ENCODE measurements at regions not wholly inside any gene's neighbourhood (a gene's known extent, or its start where the extent isn't known, plus 50 kb on each side); places are given as distances from the start of the nearest gene placed in this dataset.
"Not testable (repeated sequence)": the region's sequence is repeated elsewhere in the genome, so short reads cannot be mapped to it uniquely, and the experiment has no call there.

DNA sequence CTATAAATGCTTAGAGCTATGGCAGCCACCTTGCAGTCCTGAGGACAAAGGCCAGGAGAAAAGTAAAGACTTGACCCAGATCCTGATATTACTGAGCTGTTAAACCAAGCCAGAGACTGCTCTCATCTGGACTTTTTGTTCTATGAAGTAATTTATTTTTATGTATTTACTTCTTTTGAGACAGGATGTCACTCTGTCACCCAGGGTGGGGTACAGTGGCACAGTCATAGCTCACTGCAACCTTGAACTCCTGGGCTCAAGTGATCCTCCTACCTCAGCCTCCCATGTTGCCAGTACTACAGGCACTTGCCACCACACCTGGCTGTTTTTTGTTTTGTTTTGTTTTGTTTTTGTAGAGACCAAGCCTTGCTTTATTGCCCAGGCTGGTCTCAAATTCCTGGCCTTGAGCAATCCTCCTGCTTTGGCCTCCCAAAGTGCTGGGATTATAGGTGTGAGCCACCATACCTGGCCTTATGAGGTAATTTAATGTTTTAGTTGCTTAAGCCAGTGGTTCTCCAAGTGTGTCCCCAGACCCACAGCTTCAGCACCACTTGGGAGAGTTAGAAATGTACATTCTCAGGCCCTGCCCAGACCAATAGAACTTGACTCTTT is 112.1 kb downstream of the COPRS start:
- no peak for DNase-seq

DNA sequence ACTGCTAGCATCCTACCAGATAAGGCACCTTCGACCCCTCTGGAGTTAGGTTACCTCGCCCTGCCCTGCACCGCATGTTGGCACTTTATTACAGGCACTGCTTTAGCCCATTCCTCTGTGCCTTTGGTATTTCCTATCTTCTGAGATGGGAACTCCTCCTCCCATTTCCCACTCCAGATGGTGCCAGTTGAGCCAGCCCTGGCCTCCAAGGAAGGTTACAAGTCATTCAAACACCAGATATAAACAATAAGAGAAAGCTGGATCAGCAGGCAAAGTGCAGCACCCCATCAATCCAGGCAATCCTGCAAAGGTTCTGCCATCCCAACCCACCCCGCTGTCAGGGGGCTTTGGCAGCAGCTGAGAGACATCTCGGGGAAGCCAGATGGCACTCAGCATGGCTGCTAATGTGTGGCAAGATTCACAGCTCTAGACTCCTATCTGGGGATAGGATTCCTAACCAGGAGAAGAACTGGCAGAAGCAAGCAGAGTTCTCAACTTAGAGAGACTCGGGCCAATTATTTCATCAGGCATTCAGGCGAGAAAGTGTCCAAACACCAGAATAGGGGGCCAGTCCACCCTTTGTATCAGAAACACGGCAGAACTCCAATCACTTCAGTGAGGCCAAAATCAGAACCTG is 113.0 kb downstream of the COPRS start:
- DNase-seq: no peak

DNA sequence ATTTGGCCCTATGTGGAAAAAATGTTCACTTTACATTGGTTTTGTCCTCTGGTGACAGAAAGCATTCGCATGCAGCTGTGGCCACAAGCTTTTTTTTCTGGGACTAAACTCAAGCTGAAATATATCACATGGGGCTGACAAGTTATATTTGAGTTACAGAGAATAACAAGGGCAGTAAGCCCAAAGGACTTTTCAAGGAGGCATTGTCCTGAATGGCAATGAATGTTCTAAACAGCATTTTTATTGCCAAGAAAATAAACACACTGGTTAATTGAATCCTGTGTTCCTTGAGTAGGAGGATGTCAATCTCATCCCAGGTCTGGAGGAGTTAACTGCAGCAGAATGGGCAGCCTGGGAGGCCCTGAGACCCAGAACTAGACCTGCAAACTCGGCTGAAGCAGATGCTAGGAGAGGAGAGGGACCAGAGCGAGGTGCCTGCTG is 114.5 kb downstream of the COPRS start:
- DNase-seq: no peak

DNA sequence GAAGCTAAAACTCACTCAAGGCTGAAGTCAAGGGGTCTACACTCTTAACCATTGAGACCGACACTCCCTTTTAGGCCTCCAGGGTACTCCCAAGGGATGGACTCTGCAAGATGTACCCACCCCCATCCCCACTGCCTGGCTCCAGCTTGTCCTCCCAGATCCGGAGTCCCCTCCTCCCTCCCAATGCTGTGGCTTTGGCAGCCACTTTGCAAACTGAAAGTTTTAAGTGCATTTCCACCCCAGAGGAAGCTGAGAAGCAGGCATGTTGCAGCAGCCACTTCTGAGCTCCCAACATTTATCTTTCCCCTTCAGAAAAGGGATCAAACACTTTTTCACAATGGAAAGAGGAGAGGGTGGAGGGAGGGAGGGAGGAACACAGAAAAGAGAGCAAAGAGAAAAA is 115.2 kb downstream of the COPRS start:
- no peak for DNase-seq

DNA sequence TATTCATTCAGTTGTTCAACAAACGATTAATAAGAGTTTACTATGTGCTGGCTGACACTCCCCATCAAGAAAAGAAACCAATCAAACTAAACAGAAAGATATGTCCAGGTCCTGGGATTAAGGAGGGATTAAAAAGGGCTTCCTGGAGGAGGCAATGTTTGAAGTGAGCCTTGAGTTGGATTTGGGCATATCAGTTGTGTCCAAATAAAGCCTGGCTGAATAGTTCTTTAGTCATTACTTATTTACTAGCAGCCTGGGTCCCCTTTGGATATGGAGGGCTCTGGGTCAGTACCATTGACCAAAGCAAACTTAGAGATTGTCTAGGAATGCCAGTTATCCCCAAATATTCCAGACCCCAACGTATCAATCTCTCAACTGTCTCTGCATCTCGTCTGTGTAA is 117.7 kb downstream of the COPRS start:
- DNase-seq: no peak

DNA sequence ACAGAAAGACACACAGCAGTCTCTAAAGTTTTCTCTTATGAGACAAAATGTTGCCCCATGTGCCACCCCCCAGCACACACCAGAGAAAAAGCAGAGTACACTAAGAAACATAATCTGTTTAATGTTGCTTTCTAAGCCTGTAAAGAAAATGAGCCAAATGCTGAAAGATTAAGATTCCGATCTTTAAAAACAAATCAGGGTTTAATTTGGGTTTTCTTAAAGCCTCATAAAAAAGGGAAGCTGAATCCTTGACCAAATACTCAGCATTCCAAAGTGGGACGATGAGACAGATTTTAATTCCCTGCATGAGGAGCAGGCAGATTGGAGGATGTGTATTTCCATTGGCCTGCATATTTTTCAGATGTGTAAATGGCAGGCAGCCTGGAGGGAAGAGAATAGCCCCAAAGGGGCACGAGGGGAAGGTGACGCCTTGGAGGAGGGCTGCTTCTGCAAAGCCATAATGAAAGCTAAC is 118.4 kb downstream of the COPRS start:
- DNase-seq: peak; percentile 48

DNA sequence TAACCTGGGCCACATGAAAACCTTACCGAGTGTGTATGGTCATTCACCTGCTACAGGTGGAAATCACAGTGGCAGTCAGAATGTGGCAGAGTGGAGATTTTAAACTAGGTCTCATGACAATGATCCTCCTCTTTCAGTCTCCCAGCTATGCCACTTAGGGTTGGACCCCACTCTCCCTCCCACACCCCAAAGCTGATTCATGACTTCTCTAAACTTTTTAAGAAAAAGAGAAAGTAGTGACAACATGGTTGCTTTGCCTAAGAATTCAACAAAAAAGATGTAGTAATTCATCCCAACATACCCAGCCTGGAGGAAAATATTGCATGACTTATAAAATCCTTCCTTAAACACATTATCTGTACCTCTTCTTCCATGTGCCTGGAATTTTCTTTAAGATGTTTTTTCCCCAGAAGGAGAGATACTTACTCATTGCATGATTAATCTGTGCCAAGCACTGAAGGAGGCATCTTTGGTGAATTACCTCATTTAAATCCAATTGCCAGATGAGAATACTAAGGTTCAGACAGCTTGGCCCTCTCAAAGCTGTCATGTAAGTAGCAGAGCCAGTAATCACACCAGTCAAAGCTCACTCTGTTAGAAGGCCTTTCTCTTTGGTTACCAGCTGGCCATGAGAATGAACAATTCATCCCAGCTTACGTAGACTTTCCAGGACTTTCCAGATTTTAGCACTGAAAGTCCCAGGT is 119.9 kb downstream of the COPRS start:
- DNase-seq: no peak

DNA sequence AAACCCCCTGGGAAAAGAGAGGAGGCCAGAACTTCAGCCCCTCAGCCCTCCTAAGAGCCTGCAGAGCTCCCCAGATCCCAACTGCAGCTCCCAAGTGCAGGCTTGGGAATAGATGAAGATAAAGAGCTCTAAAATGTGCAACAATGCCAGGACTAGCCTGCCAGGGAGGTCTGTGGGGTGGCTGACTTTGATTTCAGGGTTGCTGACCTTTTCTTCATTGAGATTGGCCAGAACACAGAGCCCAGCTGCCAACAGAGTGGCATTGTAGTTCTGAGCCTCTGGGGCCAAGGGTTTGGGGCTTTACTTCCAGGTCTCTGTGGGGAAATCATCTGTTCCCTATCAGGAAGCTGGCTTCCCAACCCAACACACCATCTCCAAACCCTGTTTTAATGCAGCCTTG is 120.6 kb downstream of the COPRS start:
- DNase-seq: no peak

DNA sequence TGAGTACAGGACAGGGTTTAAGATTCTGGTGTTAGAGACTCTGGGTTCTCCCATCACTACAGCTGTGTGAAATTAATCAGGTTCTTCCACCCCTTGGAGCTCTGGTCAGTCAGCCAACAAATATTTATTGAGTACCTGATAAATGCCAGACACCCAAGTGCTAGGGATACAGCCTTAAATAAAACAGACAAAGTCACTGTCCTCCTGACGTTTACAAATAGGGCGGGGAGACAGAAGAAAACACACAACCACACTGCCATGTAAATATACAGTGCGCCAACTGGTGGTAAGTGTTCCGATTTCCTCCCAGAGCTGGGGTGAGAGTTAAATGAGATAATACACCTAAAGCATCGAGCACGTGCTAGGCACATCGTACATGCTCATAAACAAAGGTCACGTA is 121.0 kb downstream of the COPRS start:
- DNase-seq: no peak

DNA sequence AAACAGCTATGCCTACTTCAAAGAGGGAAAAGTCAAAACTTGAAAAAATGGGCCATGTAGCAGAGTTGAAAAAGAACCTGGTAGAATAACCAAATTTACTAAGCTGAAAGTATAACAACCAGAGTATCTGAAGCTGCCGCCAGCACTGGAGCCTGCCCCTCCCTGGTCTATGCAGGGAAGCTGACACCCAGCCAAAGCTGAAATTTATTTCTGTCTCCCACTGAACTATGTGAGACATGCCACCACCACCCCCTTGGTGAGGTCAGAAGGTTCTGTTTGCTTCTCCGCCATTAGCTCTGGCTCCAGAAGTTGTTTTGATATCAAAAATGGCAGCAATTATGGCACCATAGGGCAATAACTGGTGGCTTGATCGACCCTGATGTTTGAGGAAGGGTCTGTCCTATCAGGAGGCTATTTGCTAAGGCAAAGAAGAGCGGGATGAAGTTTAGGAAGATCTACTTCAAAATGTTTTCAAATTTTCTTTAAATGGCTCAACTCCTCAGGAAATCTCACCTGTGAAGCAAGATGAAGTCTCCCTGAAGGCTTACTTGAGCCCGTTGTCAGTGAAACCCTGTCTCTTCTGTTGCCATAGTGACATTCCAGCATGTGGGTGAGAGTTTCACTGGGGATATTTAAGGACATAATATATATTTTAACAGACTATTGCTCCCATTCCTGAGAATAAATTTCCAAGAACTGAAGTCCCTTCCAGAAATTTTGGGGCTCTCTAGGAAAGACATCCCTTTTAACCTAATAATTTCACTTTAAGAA is 122.0 kb downstream of the COPRS start:
- no peak for DNase-seq

DNA sequence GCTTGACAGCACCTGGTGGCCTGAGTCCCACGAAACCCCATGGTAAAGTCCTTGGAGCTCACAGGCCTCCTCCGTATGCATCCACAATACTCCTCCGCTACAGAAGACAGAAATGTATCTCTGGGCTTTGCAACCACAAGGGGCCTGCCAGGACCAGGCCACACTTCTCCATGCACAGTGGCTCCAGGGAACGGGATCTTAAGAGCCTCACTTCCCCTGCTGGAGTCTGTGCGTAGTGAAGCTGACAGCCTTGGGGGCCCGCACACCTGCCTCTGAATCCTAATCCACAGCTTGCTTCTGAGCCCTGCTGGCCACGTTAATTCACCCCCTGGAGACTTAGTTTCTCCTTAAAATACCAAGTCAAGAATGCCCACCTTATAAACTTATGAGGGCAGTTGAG is 125.7 kb downstream of the COPRS start:
- DNase-seq: no peak

DNA sequence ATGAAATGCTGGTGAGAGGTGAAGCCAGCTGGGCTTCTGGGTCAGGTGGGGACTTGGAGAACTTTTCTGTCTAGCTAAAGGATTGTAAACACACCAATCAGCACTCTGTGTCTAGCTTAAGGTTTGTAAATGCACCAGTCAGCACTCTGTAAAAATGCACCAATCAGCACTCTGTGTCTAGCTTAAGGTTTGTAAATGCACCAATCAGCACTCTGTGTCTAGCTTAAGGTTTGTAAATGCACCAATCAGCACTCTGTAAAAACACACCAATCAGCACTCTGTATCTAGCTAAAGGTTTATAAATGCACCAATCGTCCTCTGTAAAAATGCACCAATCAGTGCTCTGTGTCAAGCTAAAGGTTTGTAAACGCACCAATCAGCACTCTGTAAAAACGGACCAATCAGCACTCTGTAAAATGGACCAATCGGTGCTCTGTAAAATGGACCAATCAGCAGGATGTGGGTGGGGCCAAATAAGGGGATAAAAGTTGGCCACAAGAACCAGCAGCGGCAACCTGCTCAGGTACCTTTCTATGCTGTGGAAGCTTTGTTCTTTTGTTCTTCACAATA is 127.4 kb downstream of the COPRS start:
- not testable (repeated sequence) for DNase-seq

DNA sequence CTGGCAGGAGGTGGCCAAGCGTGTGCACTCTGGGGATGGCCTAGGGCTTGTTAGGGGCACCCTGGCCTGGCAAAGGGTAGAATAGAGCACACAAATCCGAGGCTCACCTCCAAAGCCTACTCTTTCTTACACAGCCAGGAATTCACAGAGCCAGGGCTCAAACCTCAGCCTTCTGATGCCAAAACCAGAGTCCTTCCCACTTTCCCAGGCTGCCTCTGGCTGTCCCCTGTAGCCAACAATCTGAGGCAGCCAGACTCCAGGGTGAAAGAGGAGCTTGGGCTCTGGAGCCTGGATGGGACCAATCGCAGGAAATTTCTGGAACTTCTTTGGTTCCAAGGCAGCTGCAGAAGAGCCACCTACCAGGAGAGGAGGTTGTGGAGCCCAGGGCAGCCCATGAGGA is 127.9 kb downstream of the COPRS start:
- no peak for DNase-seq

DNA sequence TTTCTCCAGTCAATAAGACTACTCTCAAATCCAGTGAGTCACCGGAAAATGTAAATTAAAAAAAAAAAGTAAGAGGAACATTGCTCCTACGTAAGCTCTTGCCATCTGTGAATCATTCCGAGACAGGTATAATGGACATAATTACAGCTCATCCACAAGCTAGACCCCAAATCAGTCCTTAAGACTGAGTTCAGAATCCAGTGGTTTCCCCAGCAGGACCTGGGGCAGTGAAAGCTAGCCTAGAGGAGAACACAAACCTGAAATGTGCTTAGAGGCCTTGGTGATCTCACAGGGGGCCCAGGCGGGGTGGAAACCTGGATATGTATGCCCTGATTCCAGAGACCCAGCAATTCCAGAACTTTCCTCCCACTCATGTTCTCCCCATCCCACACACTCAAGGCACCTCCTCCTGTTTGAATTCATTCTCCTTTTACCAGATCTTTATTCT is 132.0 kb downstream of the COPRS start:
- DNase-seq: no peak

DNA sequence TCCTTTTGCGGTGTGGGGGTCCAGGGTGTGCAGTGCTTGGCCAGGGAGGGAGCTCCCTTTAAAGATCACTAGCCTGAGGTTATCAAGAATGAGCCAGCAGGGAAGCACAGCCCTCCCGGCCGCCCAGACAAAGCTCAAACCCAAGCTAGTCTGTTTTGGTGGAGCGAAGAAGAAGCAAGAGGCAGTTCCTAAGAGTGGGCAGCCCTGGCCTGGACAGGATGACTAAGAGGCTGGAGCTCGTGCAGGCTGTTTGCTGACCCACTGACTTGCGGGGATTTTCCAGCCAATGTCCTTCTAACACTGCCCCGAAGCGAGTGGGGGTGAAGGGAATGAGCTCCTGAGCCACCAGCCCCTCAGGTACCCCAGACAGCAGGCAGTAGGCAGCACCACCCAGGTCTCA is 134.4 kb downstream of the COPRS start:
- no peak for DNase-seq

DNA sequence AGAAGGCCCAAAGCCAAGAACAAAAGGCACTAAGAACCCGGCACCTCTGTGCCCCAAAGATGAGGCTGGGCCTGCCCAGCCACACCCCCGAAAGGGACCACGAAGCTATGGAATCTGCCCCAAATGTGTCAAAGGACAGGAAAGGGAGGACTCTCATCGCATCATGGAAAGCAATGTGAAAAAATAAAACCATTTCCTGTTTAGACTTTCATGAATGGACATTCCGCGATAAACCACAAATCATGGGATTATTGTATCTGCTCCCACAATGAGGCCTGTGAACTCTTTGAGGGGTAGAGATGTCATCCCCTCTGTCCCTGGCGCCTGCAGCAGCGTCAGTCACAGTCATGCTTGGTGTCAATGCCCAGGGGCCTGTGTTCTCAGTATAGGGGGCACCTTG is 135.0 kb downstream of the COPRS start:
- no peak for DNase-seq

DNA sequence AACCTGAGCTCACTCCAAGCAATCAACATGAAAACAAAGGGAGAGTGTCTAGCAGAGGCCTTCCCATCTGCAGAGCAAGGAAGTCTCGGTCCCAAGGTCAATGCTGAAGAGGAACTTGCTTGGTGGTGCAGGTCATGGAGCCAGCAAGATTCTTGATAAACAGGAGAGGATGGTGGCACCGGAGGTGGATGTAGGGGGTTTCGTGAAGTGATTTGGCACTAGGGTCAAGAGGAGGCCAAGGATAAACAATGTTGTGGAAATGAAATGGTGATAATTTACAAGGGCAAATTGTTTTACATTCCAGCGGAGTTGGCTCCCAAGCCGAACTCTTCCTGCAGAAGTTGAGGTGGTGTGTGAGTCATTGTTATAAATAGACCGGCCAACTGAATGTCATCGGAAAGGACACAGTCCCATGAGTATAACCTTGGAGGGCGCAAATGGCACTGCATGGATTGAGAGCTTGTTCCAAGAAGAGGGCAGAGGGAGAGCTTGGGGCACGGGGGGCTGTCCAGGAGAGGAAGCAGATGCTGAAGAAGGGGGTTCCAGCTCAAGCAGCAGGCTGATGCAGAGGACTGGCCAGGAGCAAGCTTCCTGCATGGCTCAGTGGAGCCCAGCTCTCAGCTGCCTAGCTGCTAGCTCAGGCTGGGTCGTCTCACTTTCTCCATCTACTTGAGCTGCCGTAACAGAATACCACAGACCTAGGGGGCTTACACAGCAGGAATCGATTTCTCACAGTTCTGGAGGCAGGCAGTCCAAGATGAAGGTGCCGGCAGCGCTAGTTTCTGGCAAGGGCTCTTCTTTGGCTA is 136.6 kb downstream of the COPRS start:
- DNase-seq: no peak

DNA sequence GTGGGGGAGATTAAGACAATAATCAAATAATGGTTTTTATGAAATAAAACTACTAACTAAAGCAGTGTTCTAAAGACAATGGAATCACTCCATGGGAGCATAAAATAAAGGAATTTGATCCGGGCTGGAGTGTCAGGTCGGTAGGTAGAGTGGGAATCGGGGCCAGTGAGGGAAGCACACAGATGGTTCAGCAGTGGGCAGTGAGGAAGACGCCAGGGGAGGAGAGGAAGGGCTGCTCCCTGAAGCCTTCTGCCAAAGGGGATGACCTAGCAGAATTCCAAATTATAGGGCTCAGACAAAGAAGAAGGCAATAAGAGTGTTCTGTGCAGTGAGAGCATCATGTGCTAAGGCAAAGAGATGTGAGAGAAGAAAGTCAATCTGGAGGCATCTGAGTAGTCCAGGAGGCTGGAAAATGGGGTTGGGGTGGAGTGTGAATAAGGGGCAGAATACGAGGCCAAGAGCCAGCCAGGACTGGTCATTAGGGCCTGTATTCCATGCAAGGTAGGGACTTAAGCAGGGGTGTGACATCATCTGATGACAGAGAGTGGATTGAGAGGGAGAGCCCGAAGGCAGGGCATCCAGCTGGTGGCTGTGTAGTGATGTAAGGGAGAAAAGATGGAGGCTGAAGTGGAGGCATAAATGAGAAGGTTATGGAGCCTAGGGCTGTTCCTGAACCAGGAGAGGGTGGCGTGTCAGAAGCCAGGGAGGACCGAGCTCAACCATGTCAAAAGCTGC is 137.6 kb downstream of the COPRS start:
- DNase-seq: no peak

DNA sequence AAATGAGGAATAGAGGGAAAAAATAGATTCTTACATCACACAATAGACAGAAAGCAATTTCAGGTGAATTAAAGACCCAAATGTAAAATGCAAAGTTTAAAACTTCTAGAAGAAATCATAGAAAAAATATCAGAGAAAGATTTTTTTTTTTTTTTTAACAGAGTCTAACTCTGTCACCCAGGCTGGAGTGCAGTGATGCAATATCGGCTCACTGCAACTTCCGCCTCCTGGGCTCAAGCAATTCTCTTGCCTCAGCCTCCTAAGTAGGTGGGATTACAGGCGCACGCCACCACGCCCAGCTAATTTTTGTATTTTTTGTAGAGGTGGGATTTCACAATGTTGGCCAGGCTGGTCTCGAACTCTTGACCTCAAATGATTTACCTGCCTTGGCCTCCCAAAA is 141.8 kb downstream of the COPRS start:
- DNase-seq: not testable (repeated sequence)

DNA sequence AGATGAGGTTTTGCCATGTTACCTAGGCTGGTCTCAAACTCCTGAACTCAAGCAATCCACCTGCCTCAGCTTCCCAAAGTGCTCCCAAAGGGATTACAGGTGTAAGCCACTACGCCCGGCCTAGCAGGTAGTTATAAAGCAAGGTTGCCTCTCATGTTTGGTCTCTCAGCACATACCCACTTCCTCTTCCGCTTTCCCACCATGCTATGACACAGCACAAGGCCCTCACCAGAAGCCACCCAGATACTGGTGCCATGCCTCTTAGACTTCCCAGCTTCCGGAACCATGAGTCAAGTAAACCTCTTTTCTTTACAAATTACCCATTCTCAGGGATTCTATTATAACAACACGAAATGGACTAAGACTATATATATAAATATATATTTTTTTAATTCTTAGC is 143.6 kb downstream of the COPRS start:
- DNase-seq: no peak

DNA sequence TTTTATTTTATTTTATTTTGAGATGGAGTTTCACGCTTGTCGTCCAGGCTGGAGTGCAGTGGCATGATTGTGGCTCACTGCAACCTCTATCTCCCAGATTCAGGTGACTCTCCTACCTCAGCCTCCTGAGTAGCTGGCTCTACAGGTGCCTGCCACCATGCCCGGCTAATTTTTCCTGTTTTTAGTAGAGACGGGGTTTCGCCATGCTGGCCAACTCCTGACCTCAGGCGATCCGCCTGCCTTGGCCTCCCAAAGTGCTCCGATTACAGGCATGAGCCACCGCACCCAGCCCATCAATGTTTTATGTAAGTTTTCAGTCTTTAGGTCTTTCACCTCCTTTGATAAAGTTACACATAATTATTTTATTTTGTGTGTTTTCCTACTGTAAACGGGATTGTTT is 154.6 kb downstream of the COPRS start:
- DNase-seq: no peak

DNA sequence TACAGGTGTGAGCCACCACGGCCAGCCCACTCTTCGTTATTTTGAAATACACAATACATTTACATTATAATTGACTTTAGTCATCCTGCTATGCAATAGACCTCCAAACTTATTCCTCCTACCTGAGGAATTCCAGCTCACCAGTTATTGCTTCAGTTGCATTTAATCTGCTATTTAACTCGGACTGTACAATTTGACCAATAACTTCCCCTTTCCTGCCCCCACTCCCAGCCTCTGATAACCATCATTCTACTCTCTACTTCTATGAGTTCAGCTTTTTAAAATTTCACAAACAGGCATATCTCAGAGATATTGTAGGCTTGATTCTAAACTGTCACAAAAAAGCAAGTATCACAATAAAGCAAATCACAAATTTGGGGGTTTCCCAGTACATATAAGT is 157.0 kb downstream of the COPRS start:
- no peak for DNase-seq
